GM12878 (cell line): ENCODE measurements at regions not wholly inside any gene's neighbourhood (a gene's known extent, or its start where the extent isn't known, plus 50 kb on each side); places are given as distances from the start of the nearest gene placed in this dataset.

ENCODE experiments used
- ATAC-seq: fragments of 200-7000 bp; cut with Tn5 transposase; 3 replicates; pipeline ENCODE4 v1.9.1; 2020; ENCODE audit warnings: mild to moderate bottlenecking, moderate library complexity
- BruUV-seq: library from RNA; stranded (reverse); fragments of 400-500 nt; replicated peaks from 2 replicates; lab custom pipeline; 2021; lab: Mats Ljungman, UMichigan
- CTCF ChIA-PET: fragments of 300-600 bp; sonication (Branson Sonifier 250); formaldehyde crosslinking; extraction: SDS; loops from one replicate; lab custom pipeline; 2021; ENCODE audit warnings: inconsistent platforms; lab: Yijun Ruan, JAX
- POLR2A ChIA-PET: fragments of 350-600 bp; formaldehyde crosslinking; extraction: SDS; loops from one replicate; lab custom pipeline; 2021; ENCODE audit warnings: inconsistent platforms; lab: Charles Lee
- RAD21 ChIA-PET: fragments of 300-600 bp; sonication (Branson Sonifier 250); formaldehyde crosslinking; loops from one replicate; lab custom pipeline; 2023; ENCODE audit warnings: antibody characterized with exemption; ENCODE audit not compliant: unreplicated experiment; lab: Charles Lee
- SMC1A ChIA-PET: fragments of 300-600 bp; sonication (Branson Sonifier 250); formaldehyde crosslinking; loops from one replicate; lab custom pipeline; 2023; ENCODE audit not compliant: unreplicated experiment, uncharacterized antibody; lab: Charles Lee
- DNase-seq: peaks from one replicate; pipeline ENCODE4 v3.0.0-alpha.2; 2011; ENCODE audit warnings: low read depth, low spot score
- FAIRE-seq: peaks from 3 replicates; lab custom pipeline; 2011; peaks lifted over from hg19 to GRCh38; lab: Jason Lieb, UNC
- H2AFZ ChIP-seq: 2 replicates; pipeline ENCODE4 v1.6.0; 2011; ENCODE audit warnings: low read depth, low read length, control low read depth; ENCODE audit not compliant: control insufficient read depth
- H3K27ac ChIP-seq: 2 replicates; pipeline ENCODE4 v1.5.1; 2011; ENCODE audit warnings: control low read depth; ENCODE audit not compliant: control insufficient read depth, insufficient read depth
- H3K27me3 ChIP-seq, 2 experiments: replicated peaks in 1 of 2; 2 replicates each; pipeline versions ENCODE4 v1.6.0 to v1.6.1; 2011; ENCODE audit warnings: low read length in 1 of 2; ENCODE audit not compliant: control insufficient read depth in 2 of 2, insufficient read depth in 2 of 2
- H3K36me3 ChIP-seq, 2 experiments: 2 replicates each; pipeline ENCODE4 v1.5.1; 2011; ENCODE audit warnings: low read length in 1 of 2; ENCODE audit not compliant: control insufficient read depth in 2 of 2, insufficient read depth in 2 of 2
- H3K4me1 ChIP-seq: 2 replicates; pipeline ENCODE4 v1.6.1; 2011; ENCODE audit warnings: mild to moderate bottlenecking, low read length, moderate library complexity, mixed read lengths; ENCODE audit not compliant: control insufficient read depth, insufficient read depth
- H3K4me2 ChIP-seq: 2 replicates; pipeline ENCODE4 v1.6.0; 2011; ENCODE audit warnings: control low read depth; ENCODE audit not compliant: control insufficient read depth, insufficient read depth
- H3K4me3 ChIP-seq: fragments of 200-600 bp; sonication (generic); 2 replicates; pipeline ENCODE4 v1.5.1; 2016
- H3K79me2 ChIP-seq: 2 replicates; pipeline ENCODE4 v1.6.0; 2011; ENCODE audit warnings: low read length; ENCODE audit not compliant: control insufficient read depth, insufficient read depth
- H3K9ac ChIP-seq: 2 replicates; pipeline ENCODE4 v1.8.0; 2011; ENCODE audit warnings: low read length, control low read depth, mixed read lengths; ENCODE audit not compliant: control insufficient read depth, insufficient read depth
- H3K9me3 ChIP-seq: replicated peaks from 3 replicates; pipeline ENCODE4 v1.5.1; 2011; ENCODE audit warnings: mild to moderate bottlenecking, low read length; ENCODE audit not compliant: control insufficient read depth, insufficient read depth
- H4K20me1 ChIP-seq: 2 replicates; pipeline ENCODE4 v1.6.0; 2011; ENCODE audit not compliant: control insufficient read depth, insufficient read depth
- ATF2 ChIP-seq: IDR thresholded peaks from 2 replicates; pipeline ENCODE4 v1.6.1; 2012; ENCODE audit warnings: low read length, inconsistent platforms
- FOXM1 ChIP-seq: IDR thresholded peaks from 2 replicates; pipeline ENCODE4 v1.6.1; 2012; ENCODE audit warnings: low read depth, mild to moderate bottlenecking, inconsistent platforms, low read length, moderate library complexity
- JUNB ChIP-seq: IDR thresholded peaks from 2 replicates; pipeline ENCODE4 v1.6.1; 2016; ENCODE audit warnings: antibody characterized with exemption, mild to moderate bottlenecking
- POU2F2 ChIP-seq: IDR thresholded peaks from 3 replicates; pipeline ENCODE4 v1.6.1; 2011; ENCODE audit warnings: low read depth, mild to moderate bottlenecking, low read length, borderline replicate concordance
- SUPT20H ChIP-seq: IDR thresholded peaks from 2 replicates; pipeline ENCODE4 v1.6.1; 2011; ENCODE audit warnings: low read depth, mild to moderate bottlenecking, low read length, moderate library complexity, borderline replicate concordance; ENCODE audit not compliant: control insufficient read depth
- whole genome bisulfite sequencing: methylation state at CpG from one replicate; pipeline ENCODE4 v1.1.6; 2016; ENCODE audit warnings: low lambda C conversion rate; ENCODE audit not compliant: insufficient replicate concordance, insufficient coverage; ENCODE audit errors: missing lambda C conversion rate; 5-methylcytosine and 5-hydroxymethylcytosine counted together
- in situ Hi-C: fragments of 300-500 bp; cut with MboI; formaldehyde crosslinking; loops from 9 replicates; pipeline ENCODE4 v1.14.3; 2018; ENCODE audit warnings: mixed read lengths
- intact Hi-C: fragments of 100-400 bp; cut with micrococcal nuclease; formaldehyde crosslinking; loops from one replicate; pipeline ENCODE4 v1.14.2; 2022; ENCODE audit not compliant: unreplicated experiment
- TF ChIP-seq, protein P1 (sequence below): fragments of 450-650 bp; IDR thresholded peaks from 2 replicates; pipeline ENCODE4 v1.6.1; 2014; ENCODE audit warnings: mild to moderate bottlenecking

- no peaks in the 10 kb centered on the region for H3K4me1 ChIP-seq
- in situ Hi-C loops, result no loop called here
- H3K4me2 ChIP-seq, result no peak overlapping the region
- POLR2A ChIA-PET, result interaction anchor here (0.7 kb wide), 2 partner anchors 20 to 31 kb away, joined by 3 to 4 read pairs; no protein-coding TSS in a partner anchor
- no peak for ATAC-seq
- intact Hi-C loops, result no loop called here
- TF ChIP-seq SUPT20H, result no peak
- TF ChIP-seq JUNB, result no peak
- TF ChIP-seq, protein P1, sequence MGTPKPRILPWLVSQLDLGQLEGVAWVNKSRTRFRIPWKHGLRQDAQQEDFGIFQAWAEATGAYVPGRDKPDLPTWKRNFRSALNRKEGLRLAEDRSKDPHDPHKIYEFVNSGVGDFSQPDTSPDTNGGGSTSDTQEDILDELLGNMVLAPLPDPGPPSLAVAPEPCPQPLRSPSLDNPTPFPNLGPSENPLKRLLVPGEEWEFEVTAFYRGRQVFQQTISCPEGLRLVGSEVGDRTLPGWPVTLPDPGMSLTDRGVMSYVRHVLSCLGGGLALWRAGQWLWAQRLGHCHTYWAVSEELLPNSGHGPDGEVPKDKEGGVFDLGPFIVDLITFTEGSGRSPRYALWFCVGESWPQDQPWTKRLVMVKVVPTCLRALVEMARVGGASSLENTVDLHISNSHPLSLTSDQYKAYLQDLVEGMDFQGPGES, result no peak
- no peak for TF ChIP-seq POU2F2
- TF ChIP-seq ATF2, result no peak
- no peak for TF ChIP-seq FOXM1
- no peak for DNase-seq
- CTCF ChIA-PET, result interaction anchor here (1.2 kb wide), 1 partner anchor 8 kb away, joined by 4 read pairs; no protein-coding TSS in a partner anchor
- RAD21 ChIA-PET, result interaction anchor here (0.9 kb wide), 1 partner anchor 43 kb away, joined by 3 read pairs; no protein-coding TSS in a partner anchor
- H3K27ac ChIP-seq, result no peak overlapping the region
- SMC1A ChIA-PET, result interaction anchor here (1.4 kb wide), 1 partner anchor 15 kb away, joined by 3 read pairs; no protein-coding TSS in a partner anchor
- H3K36me3 ChIP-seq, result no peaks in the 10 kb centered on the region
- H3K9ac ChIP-seq, result no peak overlapping the region
- no peak for FAIRE-seq
- no peaks in the 10 kb centered on the region for H3K9me3 ChIP-seq
- H3K27me3 ChIP-seq, result no peaks in the 10 kb centered on the region
- no peaks in the 10 kb centered on the region for H4K20me1 ChIP-seq
- H3K4me3 ChIP-seq, result no peak overlapping the region
- H2AFZ ChIP-seq, result no peak overlapping the region
- WGBS, result 0% methylated on average over 1 of the region's 1 CpG
- H3K79me2 ChIP-seq, result no peaks in the 10 kb centered on the region
- no TSS peak for BruUV-seq
Measured at GRCh38 chr9:25600501-25600900, 77.7 kb downstream of the TUSC1 start.
